Brain microvascular endothelial cell (primary cell): ENCODE measurements at regions not wholly inside any gene's neighbourhood (a gene's known extent, or its start where the extent isn't known, plus 50 kb on each side); places are given as distances from the start of the nearest gene placed in this dataset.

ENCODE experiments used
- DNase-seq: peaks from one replicate; pipeline ENCODE4 v3.0.0-alpha.2; 2020
- H3K27ac ChIP-seq: fragments of 250-450 bp; sonication (Bioruptor Pico); 2 replicates; pipeline ENCODE4 v1.5.1; 2020; ENCODE audit warnings: mild to moderate bottlenecking, moderate library complexity
- H3K27me3 ChIP-seq: fragments of 250-450 bp; sonication (Bioruptor Pico); replicated peaks from 2 replicates; pipeline ENCODE4 v1.5.1; 2020; ENCODE audit warnings: mild to moderate bottlenecking
- H3K36me3 ChIP-seq: fragments of 250-450 bp; sonication (Bioruptor Pico); replicated peaks from 2 replicates; pipeline ENCODE4 v1.5.1; 2020; ENCODE audit warnings: mild to moderate bottlenecking
- H3K4me3 ChIP-seq: 2 replicates; pipeline ENCODE4 v1.5.1; 2011; ENCODE audit warnings: low read depth, mild to moderate bottlenecking, control low read depth, low read length, moderate library complexity
- in situ Hi-C: cut with HindIII; loops from 2 replicates; pipeline ENCODE4 v1.10.0; 2017; ENCODE audit warnings: low sequenced_read_pairs, low pct_ligation_motif_present
- TF ChIP-seq, protein P1 (sequence below): IDR thresholded peaks from 2 replicates; pipeline ENCODE4 v1.5.1; 2011; ENCODE audit warnings: low read depth, mild to moderate bottlenecking, moderate library complexity, low read length, control low read depth, inconsistent platforms; ENCODE audit errors: missing control alignments

DNA sequence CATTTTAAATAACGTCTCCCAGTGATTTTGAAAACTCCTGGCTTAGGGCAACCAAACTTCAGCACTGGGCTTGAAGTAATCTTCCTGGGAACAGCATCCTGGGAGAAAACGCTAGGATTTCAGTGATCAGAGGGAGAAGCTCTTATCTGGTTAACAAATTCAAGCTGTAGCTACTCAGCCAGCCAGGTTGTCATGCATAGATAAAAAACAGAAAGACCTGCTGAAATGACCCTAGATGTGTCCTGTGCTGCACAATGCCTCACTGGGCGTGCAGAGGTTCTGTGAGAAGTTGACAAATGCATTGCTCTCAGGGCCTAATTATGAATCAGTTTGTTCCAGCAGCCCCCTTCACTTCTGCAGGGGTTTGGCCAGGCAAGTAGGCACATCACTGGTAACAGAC lies 68.9 kb upstream of the CHCHD3 start:
- in situ Hi-C loops, result no loop called here
- Histone ChIP-seq H3K27ac (no peak overlapping the region), H3K4me3 (no peak overlapping the region), H3K36me3 (no peaks in the 10 kb centered on the region), H3K27me3 (no peaks in the 10 kb centered on the region)
- DNase-seq, result no peak
- TF ChIP-seq, protein P1, sequence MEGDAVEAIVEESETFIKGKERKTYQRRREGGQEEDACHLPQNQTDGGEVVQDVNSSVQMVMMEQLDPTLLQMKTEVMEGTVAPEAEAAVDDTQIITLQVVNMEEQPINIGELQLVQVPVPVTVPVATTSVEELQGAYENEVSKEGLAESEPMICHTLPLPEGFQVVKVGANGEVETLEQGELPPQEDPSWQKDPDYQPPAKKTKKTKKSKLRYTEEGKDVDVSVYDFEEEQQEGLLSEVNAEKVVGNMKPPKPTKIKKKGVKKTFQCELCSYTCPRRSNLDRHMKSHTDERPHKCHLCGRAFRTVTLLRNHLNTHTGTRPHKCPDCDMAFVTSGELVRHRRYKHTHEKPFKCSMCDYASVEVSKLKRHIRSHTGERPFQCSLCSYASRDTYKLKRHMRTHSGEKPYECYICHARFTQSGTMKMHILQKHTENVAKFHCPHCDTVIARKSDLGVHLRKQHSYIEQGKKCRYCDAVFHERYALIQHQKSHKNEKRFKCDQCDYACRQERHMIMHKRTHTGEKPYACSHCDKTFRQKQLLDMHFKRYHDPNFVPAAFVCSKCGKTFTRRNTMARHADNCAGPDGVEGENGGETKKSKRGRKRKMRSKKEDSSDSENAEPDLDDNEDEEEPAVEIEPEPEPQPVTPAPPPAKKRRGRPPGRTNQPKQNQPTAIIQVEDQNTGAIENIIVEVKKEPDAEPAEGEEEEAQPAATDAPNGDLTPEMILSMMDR, result no peak

DNA sequence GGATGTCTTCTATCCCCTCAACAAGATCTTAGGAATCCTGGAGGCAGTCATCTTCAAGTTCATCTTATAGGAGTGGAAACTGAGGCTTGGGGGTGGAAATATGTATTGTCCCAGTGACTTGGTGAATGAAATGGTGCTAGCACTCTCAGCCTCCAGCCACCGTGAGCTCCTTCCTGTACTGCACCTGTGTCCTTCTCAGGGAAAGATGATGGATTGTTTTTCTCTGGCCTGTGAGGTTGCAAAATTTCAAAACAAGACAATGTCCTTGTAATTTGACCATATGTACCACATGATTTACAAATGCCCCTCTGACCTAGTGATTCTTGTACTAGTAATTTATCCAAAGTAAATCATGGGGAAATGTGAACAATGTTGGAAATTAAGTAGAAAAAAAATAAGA lies 71.0 kb upstream of the CHCHD3 start:
- H3K27ac ChIP-seq, result no peak overlapping the region
- no peaks in the 10 kb centered on the region for H3K36me3 ChIP-seq
- no peak for DNase-seq
- H3K27me3 ChIP-seq, result no peaks in the 10 kb centered on the region
- in situ Hi-C loops, result no loop called here
- TF ChIP-seq, protein P1, result no peak
- H3K4me3 ChIP-seq, result no peak overlapping the region

DNA sequence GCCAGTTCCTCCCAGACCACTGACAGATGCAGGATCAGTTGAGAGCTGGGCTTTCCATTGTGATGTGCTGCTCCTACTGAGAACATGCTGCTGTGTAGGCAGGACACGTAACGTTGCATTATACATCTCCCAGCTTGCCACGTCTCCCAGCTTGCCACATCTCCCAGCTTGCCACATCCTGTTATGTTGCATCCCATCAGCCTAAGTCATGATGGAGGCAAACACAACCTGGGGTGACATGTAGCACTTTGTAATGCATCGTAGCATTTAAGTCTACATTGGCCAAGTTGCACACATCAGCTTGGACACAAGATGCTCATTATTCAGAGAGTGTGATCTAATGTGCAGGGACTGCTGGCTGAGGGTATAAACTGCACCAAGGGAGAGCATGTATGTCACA lies 73.3 kb upstream of the CHCHD3 start:
- Histone ChIP-seq H3K36me3 (no peaks in the 10 kb centered on the region), H3K27ac (no peak overlapping the region), H3K27me3 (no peaks in the 10 kb centered on the region), H3K4me3 (no peak overlapping the region)
- in situ Hi-C loops, result no loop called here
- TF ChIP-seq, protein P1, result no peak
- no peak for DNase-seq

DNA sequence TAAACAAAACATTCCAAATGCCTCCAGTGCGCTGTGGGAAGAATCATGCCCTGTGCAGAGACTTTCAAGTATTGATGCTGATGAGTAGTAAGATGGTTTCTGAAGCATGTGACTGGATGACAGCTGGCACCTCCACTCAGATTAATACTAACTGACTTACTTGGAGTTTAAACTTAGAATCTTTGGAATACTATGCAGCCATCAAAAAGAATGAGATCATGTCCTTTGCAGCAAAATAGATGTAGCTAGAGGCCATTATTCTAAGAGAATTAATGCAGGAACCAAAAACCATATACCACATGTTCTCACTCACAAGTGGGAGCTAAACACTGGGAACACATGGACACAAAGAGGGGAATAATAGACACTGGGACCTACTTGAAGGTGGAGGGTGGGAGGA lies 73.8 kb upstream of the CHCHD3 start:
- Histone ChIP-seq H3K36me3 (no peaks in the 10 kb centered on the region), H3K27me3 (no peaks in the 10 kb centered on the region), H3K4me3 (no peak overlapping the region), H3K27ac (no peak overlapping the region)
- DNase-seq, result no peak
- in situ Hi-C loops, result no loop called here
- TF ChIP-seq, protein P1, result no peak

GRCh38 chr7:133157045-133157444 lies 75.2 kb upstream of the CHCHD3 start:
- Histone ChIP-seq H3K27me3 (no peaks in the 10 kb centered on the region), H3K27ac (no peak overlapping the region), H3K4me3 (no peak overlapping the region), H3K36me3 (no peaks in the 10 kb centered on the region)
- in situ Hi-C loops, result no loop called here
- TF ChIP-seq, protein P1, result no peak
- no peak for DNase-seq

DNA sequence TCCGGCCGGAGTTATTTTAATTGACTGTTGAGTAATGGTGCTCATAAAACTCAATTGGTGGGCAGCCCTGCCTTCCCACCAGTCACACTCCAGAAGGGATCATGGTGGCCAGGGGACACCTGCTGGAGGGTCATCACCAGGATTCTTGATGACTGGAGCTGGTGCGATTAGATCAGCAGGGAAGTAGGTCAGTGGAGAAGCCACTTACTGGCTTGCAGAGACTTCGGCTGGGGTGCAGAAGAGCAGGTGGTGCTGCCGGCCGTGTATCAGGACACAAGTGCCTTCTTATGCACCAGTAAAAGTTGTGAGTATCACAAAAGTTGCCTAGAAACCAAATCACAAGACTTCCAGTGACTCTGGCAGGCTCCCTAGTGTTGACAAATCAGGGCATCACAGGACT lies 82.6 kb upstream of the CHCHD3 start:
- in situ Hi-C loops, result no loop called here
- no peak overlapping the region for H3K27ac ChIP-seq
- TF ChIP-seq, protein P1, result no peak
- DNase-seq, result no peak
- H3K4me3 ChIP-seq, result no peak overlapping the region
- H3K27me3 ChIP-seq, result peaks cover 2% of the 10 kb centered on the region
- no peaks in the 10 kb centered on the region for H3K36me3 ChIP-seq
